ENCODE measurements at regions not wholly inside any gene's neighbourhood (a gene's known extent, or its start where the extent isn't known, plus 50 kb on each side); places are given as distances from the start of the nearest gene placed in this dataset.

- TF ChIP-seq EZH2 (IDR thresholded peaks at IDR 0.05; ENCODE audit: low read depth, unreplicated experiment) (no peak), NANOG (IDR thresholded peaks at IDR 0.05; ENCODE audit: borderline replicate concordance) (no peak)
- TF ChIP-seq, protein P1, sequence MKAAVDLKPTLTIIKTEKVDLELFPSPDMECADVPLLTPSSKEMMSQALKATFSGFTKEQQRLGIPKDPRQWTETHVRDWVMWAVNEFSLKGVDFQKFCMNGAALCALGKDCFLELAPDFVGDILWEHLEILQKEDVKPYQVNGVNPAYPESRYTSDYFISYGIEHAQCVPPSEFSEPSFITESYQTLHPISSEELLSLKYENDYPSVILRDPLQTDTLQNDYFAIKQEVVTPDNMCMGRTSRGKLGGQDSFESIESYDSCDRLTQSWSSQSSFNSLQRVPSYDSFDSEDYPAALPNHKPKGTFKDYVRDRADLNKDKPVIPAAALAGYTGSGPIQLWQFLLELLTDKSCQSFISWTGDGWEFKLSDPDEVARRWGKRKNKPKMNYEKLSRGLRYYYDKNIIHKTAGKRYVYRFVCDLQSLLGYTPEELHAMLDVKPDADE (IDR thresholded peaks at IDR 0.05), result no peak
These were observed 1015.8 kb downstream of the TBC1D22A start (continued) for GRCh38 chr22:47778160-47778658.

GRCh38 chr22:47777426-47777825 is 1015.0 kb downstream of the TBC1D22A start:
- Histone ChIP-seq H4K20me1 (replicated peaks; ENCODE audit: insufficient read depth) (no peaks in the 10 kb centered on the region), H3K9me2 (ENCODE audit: insufficient read depth) (no peaks in the 10 kb centered on the region), H3K79me2 (replicated peaks; ENCODE audit: insufficient read depth) (no peaks in the 10 kb centered on the region), H3K4me3 (no peak overlapping the region), H3K36me3 (ENCODE audit: insufficient read depth) (peaks cover 6% of the 10 kb centered on the region; the same call in 1 of the 2 replicates), H3K4me1 (ENCODE audit: insufficient read depth) (no peaks in the 10 kb centered on the region), H3K27ac (ENCODE audit: low read depth) (no peak overlapping the region), H2AFZ (no peak overlapping the region), H3K4me2 (no peak overlapping the region), H3F3A (replicated peaks; ENCODE audit: low read depth) (no peaks in the 10 kb centered on the region), H3K27me3 (ENCODE audit: insufficient read depth) (no peaks in the 10 kb centered on the region)
- DNase-seq (ENCODE audit: low spot score) (no peak), ATAC-seq (no peak)
- Mint-ChIP-seq H3K4me3 (no peak overlapping the region), H3K4me1 (peaks cover 18% of the 10 kb centered on the region; the same call in 2 of the 3 replicates), H3K36me3 (ENCODE audit: low read depth) (no peaks in the 10 kb centered on the region; the same call in 1 of the 3 replicates), H3K27ac (no peak overlapping the region), H3K27me3 (ENCODE audit: insufficient read depth, low read depth, poor library complexity) (peaks cover 8% of the 10 kb centered on the region), H3K9me3 (peaks cover 15% of the 10 kb centered on the region)
- no peak for TF ChIP-seq ZNF462 (CRISPR knock-in tag; IDR thresholded peaks at IDR 0.05)
- TF ChIP-seq JUNB (IDR thresholded peaks at IDR 0.05; ENCODE audit: unreplicated experiment), result no peak
- no peak for TF ChIP-seq EZH2phosphoT487 (IDR thresholded peaks at IDR 0.05; ENCODE audit: unreplicated experiment)
- TF ChIP-seq NANOG (IDR thresholded peaks at IDR 0.05; ENCODE audit: borderline replicate concordance), result no peak
- TF ChIP-seq STAT1 (IDR thresholded peaks at IDR 0.05; ENCODE audit: unreplicated experiment), result no peak
- no peak for TF ChIP-seq ZNF331 (CRISPR knock-in tag; IDR thresholded peaks at IDR 0.05; ENCODE audit: low read depth)
- TF ChIP-seq CTCF (conservative IDR thresholded peaks at IDR 0.05; ENCODE audit: low read depth in 2 of 2), result no peak
- no peak for TF ChIP-seq EZH2 (IDR thresholded peaks at IDR 0.05; ENCODE audit: low read depth, unreplicated experiment)
- TF ChIP-seq REST (IDR thresholded peaks at IDR 0.05; ENCODE audit: unreplicated experiment), result no peak
- TF ChIP-seq CREB1 (CRISPR knock-in tag; IDR thresholded peaks at IDR 0.05; ENCODE audit: low read depth), result no peak
- TF ChIP-seq ZNF114 (CRISPR knock-in tag; IDR thresholded peaks at IDR 0.05), result no peak
- TF ChIP-seq POLR2AphosphoS5 (IDR thresholded peaks at IDR 0.05; ENCODE audit: low read depth), result no peak

All from GM23338 (cell line).